WTC11 (cell line): ENCODE measurements at regions not wholly inside any gene's neighbourhood (a gene's known extent, or its start where the extent isn't known, plus 50 kb on each side); places are given as distances from the start of the nearest gene placed in this dataset.

Experiments
- ATAC-seq: fragments of 200-7000 bp; cut with Tn5 transposase; 2 replicates; pipeline ENCODE4 v1.10.0; 2021; ENCODE audit warnings: mild to moderate bottlenecking, moderate library complexity
- CTCF ChIA-PET: fragments of 300-600 bp; sonication (Branson Sonifier 250); formaldehyde crosslinking; loops from one replicate; lab custom pipeline; 2021; ENCODE audit warnings: antibody characterized with exemption; lab: Charles Lee
- POLR2A ChIA-PET: fragments of 350-600 bp; sonication (Branson Sonifier 250); formaldehyde crosslinking; loops from one replicate; lab custom pipeline; 2021; ENCODE audit warnings: antibody characterized with exemption; lab: Charles Lee
- DNase-seq: peaks from one replicate; pipeline ENCODE4 v3.0.0; 2021; ENCODE audit warnings: low spot score
- H3K27ac Mint-ChIP-seq: 2 replicates; pipeline ENCODE4 v1.8.0; 2021; ENCODE audit warnings: mixed read lengths
- H3K27me3 Mint-ChIP-seq: 2 replicates; pipeline ENCODE4 v1.8.0; 2021; ENCODE audit warnings: low read depth, mild to moderate bottlenecking, moderate library complexity, mixed read lengths
- H3K36me3 Mint-ChIP-seq: 2 replicates; pipeline ENCODE4 v1.8.0; 2021; ENCODE audit warnings: mixed read lengths
- H3K4me1 Mint-ChIP-seq: 2 replicates; pipeline ENCODE4 v1.8.0; 2022; ENCODE audit warnings: mixed read lengths
- H3K4me3 Mint-ChIP-seq: 2 replicates; pipeline ENCODE4 v1.8.0; 2021; ENCODE audit warnings: mild to moderate bottlenecking, moderate library complexity, mixed read lengths
- H3K9me3 Mint-ChIP-seq: 2 replicates; pipeline ENCODE4 v1.8.0; 2021; ENCODE audit warnings: mixed read lengths
- E2F5 ChIP-seq: sonication (generic); formaldehyde crosslinking; IDR thresholded peaks from 2 replicates; pipeline ENCODE4 v1.8.1; 2022; ENCODE audit warnings: mild to moderate bottlenecking, moderate library complexity, missing genetic modification reagents
- FOXP1 ChIP-seq: sonication (generic); formaldehyde crosslinking; IDR thresholded peaks from 2 replicates; pipeline ENCODE4 v1.8.0; 2022; ENCODE audit warnings: missing genetic modification reagents, mild to moderate bottlenecking, moderate library complexity, borderline replicate concordance
- GABPB1 ChIP-seq: sonication (generic); formaldehyde crosslinking; IDR thresholded peaks from 2 replicates; pipeline ENCODE4 v1.8.1; 2023; ENCODE audit warnings: mild to moderate bottlenecking, missing genetic modification reagents
- GRHL2 ChIP-seq: fragments of 250-450 bp; sonication (Bioruptor Pico); IDR thresholded peaks from 2 replicates; pipeline ENCODE4 v1.8.0; 2022; ENCODE audit warnings: mild to moderate bottlenecking, moderate library complexity; ENCODE audit not compliant: insufficient replicate concordance, severe bottlenecking
- IRF1 ChIP-seq: sonication (generic); formaldehyde crosslinking; IDR thresholded peaks from 2 replicates; pipeline ENCODE4 v1.8.0; 2023; ENCODE audit warnings: missing genetic modification reagents
- JAZF1 ChIP-seq: fragments of 250-450 bp; sonication (Bioruptor Pico); IDR thresholded peaks from 2 replicates; pipeline ENCODE4 v1.9.0; 2021; ENCODE audit warnings: moderate library complexity, mild to moderate bottlenecking, inconsistent platforms
- NFATC4 ChIP-seq: fragments of 250-450 bp; sonication (Bioruptor Pico); IDR thresholded peaks from 2 replicates; pipeline ENCODE4 v1.9.0; 2021; ENCODE audit warnings: mild to moderate bottlenecking
- NFYB ChIP-seq: sonication (generic); formaldehyde crosslinking; conservative IDR thresholded peaks from 2 replicates; pipeline ENCODE4 v1.8.0; 2022; ENCODE audit warnings: low read depth, missing genetic modification reagents
- OVOL2 ChIP-seq: fragments of 250-450 bp; sonication (Bioruptor Pico); IDR thresholded peaks from 2 replicates; pipeline ENCODE4 v1.9.0; 2021; ENCODE audit warnings: mild to moderate bottlenecking, borderline replicate concordance
- SOX15 ChIP-seq: fragments of 250-450 bp; sonication (Bioruptor Pico); IDR thresholded peaks from 2 replicates; pipeline ENCODE4 v1.9.0; 2021; ENCODE audit warnings: mild to moderate bottlenecking
- TEAD4 ChIP-seq: sonication (generic); formaldehyde crosslinking; IDR thresholded peaks from 2 replicates; pipeline ENCODE4 v1.8.0; 2022; ENCODE audit warnings: mild to moderate bottlenecking, missing genetic modification reagents
- ZNF219 ChIP-seq: sonication (generic); formaldehyde crosslinking; IDR thresholded peaks from 2 replicates; pipeline ENCODE4 v1.8.0; 2023; ENCODE audit warnings: missing genetic modification reagents, mild to moderate bottlenecking, borderline replicate concordance
- ZNF232 ChIP-seq: sonication (generic); formaldehyde crosslinking; IDR thresholded peaks from 2 replicates; pipeline ENCODE4 v1.8.0; 2022; ENCODE audit warnings: mild to moderate bottlenecking, missing genetic modification reagents
- ZNF317 ChIP-seq: sonication (generic); formaldehyde crosslinking; IDR thresholded peaks from 2 replicates; pipeline ENCODE4 v1.8.1; 2023; ENCODE audit warnings: low read depth, mild to moderate bottlenecking, moderate library complexity, missing genetic modification reagents, borderline replicate concordance
- TF ChIP-seq, protein P1 (sequence below): sonication (generic); formaldehyde crosslinking; IDR thresholded peaks from 2 replicates; pipeline ENCODE4 v1.8.1; 2023; ENCODE audit warnings: mild to moderate bottlenecking, moderate library complexity, missing genetic modification reagents
- TF ChIP-seq, protein P2 (sequence below): fragments of 200-600 bp; IDR thresholded peaks from 2 replicates; pipeline ENCODE4 v1.8.0; 2022; ENCODE audit warnings: antibody characterized with exemption
- TF ChIP-seq, protein P3 (sequence below): fragments of 250-450 bp; sonication (Bioruptor Pico); IDR thresholded peaks from 2 replicates; pipeline ENCODE4 v1.8.0; 2021; ENCODE audit warnings: mild to moderate bottlenecking
- TF ChIP-seq, protein P4 (sequence below): sonication (generic); formaldehyde crosslinking; IDR thresholded peaks from 2 replicates; pipeline ENCODE4 v1.8.0; 2022; ENCODE audit warnings: mild to moderate bottlenecking, missing genetic modification reagents
- TF ChIP-seq, protein P5 (sequence below): sonication (generic); formaldehyde crosslinking; IDR thresholded peaks from 2 replicates; pipeline ENCODE4 v1.8.1; 2023; ENCODE audit warnings: mild to moderate bottlenecking, missing genetic modification reagents, moderate library complexity

- no peak for TF ChIP-seq GRHL2
- TF ChIP-seq, protein P1, sequence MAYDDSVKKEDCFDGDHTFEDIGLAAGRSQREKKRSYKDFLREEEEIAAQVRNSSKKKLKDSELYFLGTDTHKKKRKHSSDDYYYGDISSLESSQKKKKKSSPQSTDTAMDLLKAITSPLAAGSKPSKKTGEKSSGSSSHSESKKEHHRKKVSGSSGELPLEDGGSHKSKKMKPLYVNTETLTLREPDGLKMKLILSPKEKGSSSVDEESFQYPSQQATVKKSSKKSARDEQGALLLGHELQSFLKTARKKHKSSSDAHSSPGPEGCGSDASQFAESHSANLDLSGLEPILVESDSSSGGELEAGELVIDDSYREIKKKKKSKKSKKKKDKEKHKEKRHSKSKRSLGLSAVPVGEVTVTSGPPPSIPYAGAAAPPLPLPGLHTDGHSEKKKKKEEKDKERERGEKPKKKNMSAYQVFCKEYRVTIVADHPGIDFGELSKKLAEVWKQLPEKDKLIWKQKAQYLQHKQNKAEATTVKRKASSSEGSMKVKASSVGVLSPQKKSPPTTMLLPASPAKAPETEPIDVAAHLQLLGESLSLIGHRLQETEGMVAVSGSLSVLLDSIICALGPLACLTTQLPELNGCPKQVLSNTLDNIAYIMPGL (CRISPR knock-in tag) = no peak
- TF ChIP-seq, protein P2, sequence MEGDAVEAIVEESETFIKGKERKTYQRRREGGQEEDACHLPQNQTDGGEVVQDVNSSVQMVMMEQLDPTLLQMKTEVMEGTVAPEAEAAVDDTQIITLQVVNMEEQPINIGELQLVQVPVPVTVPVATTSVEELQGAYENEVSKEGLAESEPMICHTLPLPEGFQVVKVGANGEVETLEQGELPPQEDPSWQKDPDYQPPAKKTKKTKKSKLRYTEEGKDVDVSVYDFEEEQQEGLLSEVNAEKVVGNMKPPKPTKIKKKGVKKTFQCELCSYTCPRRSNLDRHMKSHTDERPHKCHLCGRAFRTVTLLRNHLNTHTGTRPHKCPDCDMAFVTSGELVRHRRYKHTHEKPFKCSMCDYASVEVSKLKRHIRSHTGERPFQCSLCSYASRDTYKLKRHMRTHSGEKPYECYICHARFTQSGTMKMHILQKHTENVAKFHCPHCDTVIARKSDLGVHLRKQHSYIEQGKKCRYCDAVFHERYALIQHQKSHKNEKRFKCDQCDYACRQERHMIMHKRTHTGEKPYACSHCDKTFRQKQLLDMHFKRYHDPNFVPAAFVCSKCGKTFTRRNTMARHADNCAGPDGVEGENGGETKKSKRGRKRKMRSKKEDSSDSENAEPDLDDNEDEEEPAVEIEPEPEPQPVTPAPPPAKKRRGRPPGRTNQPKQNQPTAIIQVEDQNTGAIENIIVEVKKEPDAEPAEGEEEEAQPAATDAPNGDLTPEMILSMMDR = no peak
- TF ChIP-seq, all 79 proteins: peak for 0
These were observed 427.3 kb downstream of the MFSD1 start (continued) for GRCh38 chr3:159229116-159229680.

DNA sequence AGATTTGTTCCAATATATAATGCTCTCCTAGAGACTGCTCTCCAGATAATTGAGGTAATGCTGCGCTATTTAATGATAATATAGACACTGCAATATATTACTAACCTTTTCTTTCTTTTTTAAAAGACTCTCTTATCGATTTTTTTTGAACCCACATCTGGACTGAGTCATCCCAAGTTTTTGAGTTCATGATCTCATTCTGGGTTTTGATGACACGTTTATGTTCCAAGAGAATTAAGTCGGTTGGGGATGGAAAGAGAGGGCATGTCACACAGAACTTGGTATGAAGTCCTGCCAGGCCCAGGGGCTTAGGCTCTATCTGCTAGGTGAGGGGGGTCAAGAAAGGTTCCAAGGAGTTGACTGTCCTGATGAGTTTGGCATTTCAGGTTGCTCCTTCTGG lies 431.1 kb downstream of the MFSD1 start:
- Mint-ChIP-seq H3K4me1 (peaks cover 26% of the 10 kb centered on the region), H3K4me3 (no peak overlapping the region), H3K27me3 (no peaks in the 10 kb centered on the region), H3K9me3 (peaks cover 9% of the 10 kb centered on the region), H3K27ac (no peak overlapping the region), H3K36me3 (peaks cover 6% of the 10 kb centered on the region)
- CTCF ChIA-PET = no interaction called here
- no peak for DNase-seq
- POLR2A ChIA-PET = no interaction called here
- TF ChIP-seq ZNF219 = no peak
- no peak for TF ChIP-seq ZNF317
- TF ChIP-seq FOXP1 (CRISPR knock-in tag) = no peak
- TF ChIP-seq, protein P3, sequence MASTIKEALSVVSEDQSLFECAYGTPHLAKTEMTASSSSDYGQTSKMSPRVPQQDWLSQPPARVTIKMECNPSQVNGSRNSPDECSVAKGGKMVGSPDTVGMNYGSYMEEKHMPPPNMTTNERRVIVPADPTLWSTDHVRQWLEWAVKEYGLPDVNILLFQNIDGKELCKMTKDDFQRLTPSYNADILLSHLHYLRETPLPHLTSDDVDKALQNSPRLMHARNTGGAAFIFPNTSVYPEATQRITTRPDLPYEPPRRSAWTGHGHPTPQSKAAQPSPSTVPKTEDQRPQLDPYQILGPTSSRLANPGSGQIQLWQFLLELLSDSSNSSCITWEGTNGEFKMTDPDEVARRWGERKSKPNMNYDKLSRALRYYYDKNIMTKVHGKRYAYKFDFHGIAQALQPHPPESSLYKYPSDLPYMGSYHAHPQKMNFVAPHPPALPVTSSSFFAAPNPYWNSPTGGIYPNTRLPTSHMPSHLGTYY (CRISPR knock-in tag) = no peak
- no peak for TF ChIP-seq E2F5
- no peak for TF ChIP-seq OVOL2 (CRISPR knock-in tag)
- TF ChIP-seq ZNF232 (CRISPR knock-in tag) = no peak
- TF ChIP-seq GABPB1 (CRISPR knock-in tag) = no peak
- TF ChIP-seq, protein P4, sequence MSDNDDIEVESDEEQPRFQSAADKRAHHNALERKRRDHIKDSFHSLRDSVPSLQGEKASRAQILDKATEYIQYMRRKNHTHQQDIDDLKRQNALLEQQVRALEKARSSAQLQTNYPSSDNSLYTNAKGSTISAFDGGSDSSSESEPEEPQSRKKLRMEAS (CRISPR knock-in tag) = no peak
- no peak for TF ChIP-seq NFYB
- ATAC-seq = no peak

GRCh38 chr3:159233734-159234133 lies 431.9 kb downstream of the MFSD1 start:
- H3K9me3 Mint-ChIP-seq = peaks cover 9% of the 10 kb centered on the region
- TF ChIP-seq SOX15 (CRISPR knock-in tag) (no peak), IRF1 (no peak), JAZF1 (no peak), NFATC4 (CRISPR knock-in tag) (no peak), TEAD4 (CRISPR knock-in tag) (no peak)
- TF ChIP-seq, protein P5, sequence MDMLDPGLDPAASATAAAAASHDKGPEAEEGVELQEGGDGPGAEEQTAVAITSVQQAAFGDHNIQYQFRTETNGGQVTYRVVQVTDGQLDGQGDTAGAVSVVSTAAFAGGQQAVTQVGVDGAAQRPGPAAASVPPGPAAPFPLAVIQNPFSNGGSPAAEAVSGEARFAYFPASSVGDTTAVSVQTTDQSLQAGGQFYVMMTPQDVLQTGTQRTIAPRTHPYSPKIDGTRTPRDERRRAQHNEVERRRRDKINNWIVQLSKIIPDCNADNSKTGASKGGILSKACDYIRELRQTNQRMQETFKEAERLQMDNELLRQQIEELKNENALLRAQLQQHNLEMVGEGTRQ = no peak
- DNase-seq = no peak
- no peaks in the 10 kb centered on the region for H3K27me3 Mint-ChIP-seq
- peaks cover 26% of the 10 kb centered on the region for H3K4me1 Mint-ChIP-seq
- no peak overlapping the region for H3K27ac Mint-ChIP-seq
- CTCF ChIA-PET = no interaction called here
- POLR2A ChIA-PET = no interaction called here
- no peak overlapping the region for H3K4me3 Mint-ChIP-seq
- ATAC-seq = no peak
- peaks cover 6% of the 10 kb centered on the region for H3K36me3 Mint-ChIP-seq
